Activated CD8-positive, alpha-beta memory T cell treated with anti-CD3 and anti-CD28 coated beads, Interleukin-2, amount 50 U/mL, for 24 hours (primary cell): ENCODE measurements at regions not wholly inside any gene's neighbourhood (a gene's known extent, or its start where the extent isn't known, plus 50 kb on each side); places are given as distances from the start of the nearest gene placed in this dataset.

Experiments
- DNase-seq: peaks from one replicate; pipeline ENCODE4 v3.0.0-alpha.2; 2020; ENCODE audit errors: extremely low read depth

- DNase-seq: no peak
Measured at GRCh38 chr12:91968076-91968776, 177.4 kb downstream of the BTG1 start.

GRCh38 chr12:91967590-91967989 is 178.1 kb downstream of the BTG1 start:
- DNase-seq: no peak

- DNase-seq: no peak
Measured at GRCh38 chr12:91965781-91966180, 179.9 kb downstream of the BTG1 start.

GRCh38 chr12:91964501-91964900 is 181.1 kb downstream of the BTG1 start:
- no peak for DNase-seq

- DNase-seq: no peak
Measured at GRCh38 chr12:91959220-91959619, 186.4 kb downstream of the BTG1 start.

- no peak for DNase-seq
Measured at GRCh38 chr12:91958816-91959215, 186.8 kb downstream of the BTG1 start.

- no peak for DNase-seq
Measured at GRCh38 chr12:91954747-91955146, 190.9 kb downstream of the BTG1 start.

- no peak for DNase-seq
Measured at GRCh38 chr12:91954326-91954725, 191.3 kb downstream of the BTG1 start.

GRCh38 chr12:91952916-91953315 is 192.7 kb downstream of the BTG1 start:
- DNase-seq: no peak

GRCh38 chr12:91951571-91951970 is 194.1 kb downstream of the BTG1 start:
- DNase-seq: no peak

GRCh38 chr12:91948504-91948903 is 197.1 kb downstream of the BTG1 start:
- DNase-seq: no peak

GRCh38 chr12:91947459-91947858 is 198.2 kb downstream of the BTG1 start:
- no peak for DNase-seq

- DNase-seq: no peak
Measured at GRCh38 chr12:91944637-91945036, 201.0 kb downstream of the BTG1 start.

GRCh38 chr12:91940826-91941570 is 204.6 kb downstream of the BTG1 start:
- no peak for DNase-seq

GRCh38 chr12:91940322-91940721 is 205.3 kb downstream of the BTG1 start:
- DNase-seq: no peak

- no peak for DNase-seq
Measured at GRCh38 chr12:91937706-91938105, 207.9 kb downstream of the BTG1 start.

GRCh38 chr12:91937009-91937408 is 208.6 kb downstream of the BTG1 start:
- no peak for DNase-seq

GRCh38 chr12:91935296-91935695 is 210.3 kb downstream of the BTG1 start:
- DNase-seq: no peak

GRCh38 chr12:91931111-91931510 is 214.5 kb downstream of the BTG1 start:
- no peak for DNase-seq

- no peak for DNase-seq
Measured at GRCh38 chr12:91928501-91928900, 217.1 kb downstream of the BTG1 start.

GRCh38 chr12:91926848-91927247 is 218.8 kb downstream of the BTG1 start:
- no peak for DNase-seq

GRCh38 chr12:91924827-91925226 is 220.8 kb downstream of the BTG1 start:
- DNase-seq: no peak

GRCh38 chr12:91923864-91924263 is 221.8 kb downstream of the BTG1 start:
- DNase-seq: no peak
